HG03571 (cell line): ENCODE measurements at regions not wholly inside any gene's neighbourhood (a gene's known extent, or its start where the extent isn't known, plus 50 kb on each side); places are given as distances from the start of the nearest gene placed in this dataset.

Experiments
- ATAC-seq: cut with Tn5 transposase; IDR thresholded peaks from one replicate; pipeline ENCODE4 v1.9.1; 2021; ENCODE audit not compliant: unreplicated experiment

GRCh38 chr15:93894438-93895036 is 336.8 kb upstream of the MCTP2 start:
- ATAC-seq = no peak

GRCh38 chr15:93887151-93887550 is 344.2 kb upstream of the MCTP2 start:
- no peak for ATAC-seq

GRCh38 chr15:93882779-93883178 is 348.6 kb upstream of the MCTP2 start:
- no peak for ATAC-seq

GRCh38 chr15:93882141-93882540 is 349.2 kb upstream of the MCTP2 start:
- ATAC-seq = no peak

- no peak for ATAC-seq
Observed at GRCh38 chr15:93881310-93881709, 350.1 kb upstream of the MCTP2 start.

- ATAC-seq = no peak
Observed at GRCh38 chr15:93880358-93880757, 351.0 kb upstream of the MCTP2 start.

GRCh38 chr15:93870583-93870982 is 360.8 kb upstream of the MCTP2 start:
- no peak for ATAC-seq

GRCh38 chr15:93866948-93867347 is 364.4 kb upstream of the MCTP2 start:
- ATAC-seq = no peak

- ATAC-seq = no peak
Observed at GRCh38 chr15:93866476-93866875, 364.9 kb upstream of the MCTP2 start.

GRCh38 chr15:93865586-93865985 is 365.8 kb upstream of the MCTP2 start:
- ATAC-seq = no peak

GRCh38 chr15:93862791-93863190 is 368.6 kb upstream of the MCTP2 start:
- no peak for ATAC-seq

- ATAC-seq = no peak
Observed at GRCh38 chr15:93861956-93862741, 369.2 kb upstream of the MCTP2 start.

GRCh38 chr15:93861413-93861812 is 369.9 kb upstream of the MCTP2 start:
- no peak for ATAC-seq

- ATAC-seq = no peak
Observed at GRCh38 chr15:93860701-93861100, 370.7 kb upstream of the MCTP2 start.

GRCh38 chr15:93859176-93859575 is 372.2 kb upstream of the MCTP2 start:
- no peak for ATAC-seq

GRCh38 chr15:93855181-93855826 is 376.1 kb upstream of the MCTP2 start:
- no peak for ATAC-seq

- no peak for ATAC-seq
Observed at GRCh38 chr15:93854088-93854487, 377.3 kb upstream of the MCTP2 start.

- no peak for ATAC-seq
Observed at GRCh38 chr15:93852761-93853160, 378.6 kb upstream of the MCTP2 start.

- no peak for ATAC-seq
Observed at GRCh38 chr15:93848490-93848889, 382.9 kb upstream of the MCTP2 start.

- ATAC-seq = no peak
Observed at GRCh38 chr15:93848076-93848475, 383.3 kb upstream of the MCTP2 start.

GRCh38 chr15:93846148-93846547 is 385.2 kb upstream of the MCTP2 start:
- no peak for ATAC-seq

GRCh38 chr15:93837450-93837849 is 393.9 kb upstream of the MCTP2 start:
- ATAC-seq = no peak
